Esophagus muscularis mucosa (tissue), 3 donors: ENCODE measurements at regions not wholly inside any gene's neighbourhood (a gene's known extent, or its start where the extent isn't known, plus 50 kb on each side); places are given as distances from the start of the nearest gene placed in this dataset.

Experiments
- CTCF ChIP-seq, 3 experiments: fragments of 200-600 bp in 2 of 3; fragments of 450-650 bp in 1 of 3; sonication (generic) in 2 of 3; IDR thresholded peaks; one replicate each; pipeline ENCODE4 v1.5.1; 2017 to 2019; ENCODE audit warnings: antibody characterized with exemption in 3 of 3, mild to moderate bottlenecking in 2 of 3, moderate library complexity in 1 of 3
- POLR2A ChIP-seq: fragments of 450-650 bp; IDR thresholded peaks from one replicate; pipeline ENCODE4 v1.6.1; 2017; ENCODE audit warnings: antibody characterized with exemption, moderate library complexity, mild to moderate bottlenecking, low read depth

DNA sequence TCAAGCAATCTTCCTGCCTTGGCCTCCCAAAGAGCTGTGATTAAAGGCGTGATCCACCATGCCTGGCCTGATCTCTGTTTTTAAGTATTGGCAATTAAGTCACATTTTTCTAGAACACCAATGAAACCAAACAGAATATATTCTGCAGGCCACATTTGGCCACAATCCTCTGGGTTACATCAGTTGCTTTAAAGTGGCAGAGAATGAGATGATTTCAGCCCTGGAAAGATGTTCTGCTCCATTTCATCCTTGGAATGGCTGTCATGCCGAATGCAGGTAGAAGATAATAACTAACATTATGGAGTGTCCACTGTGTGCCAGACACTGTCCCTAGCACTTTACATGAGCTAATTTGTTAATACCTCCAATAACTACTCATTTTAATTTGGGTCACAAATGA lies 154.4 kb downstream of the PTPN11 start:
- TF ChIP-seq CTCF (IDR thresholded peaks at IDR 0.05) = no peak
- no peak for TF ChIP-seq POLR2A
